Endothelial cell of umbilical vein (primary cell): ENCODE measurements at regions not wholly inside any gene's neighbourhood (a gene's known extent, or its start where the extent isn't known, plus 50 kb on each side); places are given as distances from the start of the nearest gene placed in this dataset.

Experiments used
- BruUV-seq: library from RNA; stranded (reverse); fragments of 400-500 nt; replicated peaks from 2 replicates; lab custom pipeline; 2021; lab: Mats Ljungman, UMichigan
- CTCF ChIA-PET: fragments of 300-600, 350-600 bp; sonication (Branson Sonifier 250); formaldehyde crosslinking; loops from one replicate; lab custom pipeline; 2021; ENCODE audit warnings: antibody characterized with exemption, inconsistent platforms; lab: Charles Lee
- POLR2A ChIA-PET: fragments of 300-600, 350-600 bp; sonication (Branson Sonifier 250); formaldehyde crosslinking; loops from one replicate; lab custom pipeline; 2021; ENCODE audit warnings: antibody characterized with exemption, inconsistent platforms; lab: Charles Lee
- DNase-seq: peaks from one replicate; pipeline ENCODE4 v3.0.0-alpha.2; 2011; ENCODE audit warnings: low read depth, low spot score
- FAIRE-seq: peaks from 2 replicates; lab custom pipeline; 2011; peaks lifted over from hg19 to GRCh38; lab: Jason Lieb, UNC
- H2AFZ ChIP-seq: 2 replicates; pipeline ENCODE4 v1.6.0; 2012; ENCODE audit warnings: low read depth, low read length, control low read depth, inconsistent platforms
- H3K27ac ChIP-seq: 2 replicates; pipeline ENCODE4 v1.5.1; 2011; ENCODE audit warnings: low read depth, mild to moderate bottlenecking, control low read depth, low read length, moderate library complexity; ENCODE audit not compliant: insufficient read depth
- H3K27me3 ChIP-seq, 2 experiments: 2 replicates each; pipeline versions ENCODE4 v1.6.0 to v1.6.1; 2011; ENCODE audit warnings: low read length in 2 of 2, mixed read lengths in 1 of 2; ENCODE audit not compliant: control insufficient read depth in 2 of 2, insufficient read depth in 2 of 2
- H3K36me3 ChIP-seq, 2 experiments: 2 replicates in 1 of 2; 3 replicates in 1 of 2; pipeline ENCODE4 v1.5.1; 2011; ENCODE audit warnings: low read length in 2 of 2, mild to moderate bottlenecking in 1 of 2, moderate library complexity in 1 of 2; ENCODE audit not compliant: control insufficient read depth in 2 of 2, insufficient read depth in 2 of 2; ENCODE audit errors: extremely low read depth in 1 of 2
- H3K4me1 ChIP-seq: 3 replicates; pipeline ENCODE4 v1.5.1; 2011; ENCODE audit warnings: mild to moderate bottlenecking, low read length; ENCODE audit not compliant: control insufficient read depth, insufficient read depth; ENCODE audit errors: extremely low read depth
- H3K4me2 ChIP-seq: 2 replicates; pipeline ENCODE4 v1.6.1; 2011; ENCODE audit warnings: low read length, control low read depth, mixed read lengths; ENCODE audit not compliant: insufficient read depth
- H3K4me3 ChIP-seq, 3 experiments: fragments of 200-600 bp in 1 of 3; sonication (generic), shearing (Covaris generic) in 1 of 3; replicated peaks in 1 of 3; 2 replicates each; pipeline ENCODE4 v1.5.1; 2011 to 2016; ENCODE audit warnings: control low read depth in 3 of 3, low read length in 3 of 3, mild to moderate bottlenecking in 2 of 3, inconsistent platforms in 1 of 3, low read depth in 1 of 3, moderate library complexity in 1 of 3; ENCODE audit not compliant: insufficient read depth in 1 of 3
- H3K79me2 ChIP-seq: 2 replicates; pipeline ENCODE4 v1.6.0; 2012; ENCODE audit warnings: low read length, inconsistent platforms; ENCODE audit not compliant: control insufficient read depth, insufficient read depth
- H3K9ac ChIP-seq: replicated peaks from 2 replicates; pipeline ENCODE3; 2011; ENCODE audit warnings: low read length, control low read depth; ENCODE audit not compliant: insufficient read depth; ENCODE audit errors: extremely low read depth
- H3K9me1 ChIP-seq: replicated peaks from 3 replicates; pipeline ENCODE4 v1.6.0; 2011; ENCODE audit warnings: mild to moderate bottlenecking, low read length; ENCODE audit not compliant: control insufficient read depth, insufficient read depth; ENCODE audit errors: extremely low read depth
- H3K9me3 ChIP-seq: replicated peaks from 2 replicates; pipeline ENCODE4 v1.5.1; 2012; ENCODE audit warnings: low read length, inconsistent platforms; ENCODE audit not compliant: control insufficient read depth, insufficient read depth
- H4K20me1 ChIP-seq: replicated peaks from 2 replicates; pipeline ENCODE3; 2011; ENCODE audit warnings: mild to moderate bottlenecking, low read length; ENCODE audit not compliant: control insufficient read depth, insufficient read depth; ENCODE audit errors: extremely low read depth
- EZH2 ChIP-seq: IDR thresholded peaks from 2 replicates; pipeline ENCODE4 v1.6.1; 2012; ENCODE audit warnings: borderline replicate concordance, low read depth, mild to moderate bottlenecking, moderate library complexity, low read length, inconsistent platforms; ENCODE audit not compliant: severe bottlenecking
- FOS ChIP-seq: IDR thresholded peaks from 2 replicates; pipeline ENCODE4 v1.6.1; 2011; ENCODE audit warnings: mild to moderate bottlenecking, low read length, moderate library complexity, borderline replicate concordance; ENCODE audit not compliant: insufficient read depth
- GATA2 ChIP-seq: IDR thresholded peaks from 2 replicates; pipeline ENCODE4 v1.7.0; 2011; ENCODE audit warnings: low read depth, mild to moderate bottlenecking, moderate library complexity, mixed read lengths, low read length; ENCODE audit not compliant: insufficient read length, insufficient read depth
- JUN ChIP-seq: IDR thresholded peaks from 2 replicates; pipeline ENCODE4 v1.6.1; 2011; ENCODE audit warnings: borderline replicate concordance, low read depth; ENCODE audit not compliant: insufficient read length, insufficient read depth
- MAX ChIP-seq: IDR thresholded peaks from 2 replicates; pipeline ENCODE4 v1.6.1; 2011; ENCODE audit not compliant: insufficient read depth, insufficient read length
- MYC ChIP-seq: IDR thresholded peaks from one replicate; pipeline ENCODE4 v1.6.1; 2011; ENCODE audit warnings: mild to moderate bottlenecking, low read depth, low read length
- POLR2A ChIP-seq: IDR thresholded peaks from 2 replicates; pipeline ENCODE4 v1.6.1; 2012; ENCODE audit warnings: low read depth, mild to moderate bottlenecking, control low read depth, low read length
- POLR2AphosphoS5 ChIP-seq: IDR thresholded peaks from 2 replicates; pipeline ENCODE4 v1.6.1; 2012; ENCODE audit warnings: low read depth, mild to moderate bottlenecking, control low read depth, low read length, moderate library complexity; ENCODE audit not compliant: insufficient read depth
- dilution Hi-C: fragments of 300-500 bp; cut with MboI; formaldehyde crosslinking; loops from one replicate; pipeline ENCODE4 v1.15.0; 2019; ENCODE audit warnings: low sequenced_read_pairs; ENCODE audit not compliant: extremely low pct_ligation_motif_present
- intact Hi-C: fragments of 100-400 bp; cut with micrococcal nuclease; formaldehyde crosslinking; loops from one replicate; pipeline ENCODE4 v1.10.0; 2022
- TF ChIP-seq, protein P1 (sequence below), 2 donors: IDR thresholded peaks; 1 replicate in 1 of 2; 2 replicates in 1 of 2; pipeline ENCODE4 v1.5.1; 2011; ENCODE audit warnings: low read length in 2 of 2, mild to moderate bottlenecking in 2 of 2, moderate library complexity in 2 of 2, control low read depth in 1 of 2, inconsistent platforms in 1 of 2, low read depth in 1 of 2; ENCODE audit not compliant: insufficient read depth in 1 of 2; ENCODE audit errors: extremely low read depth in 1 of 2

DNA sequence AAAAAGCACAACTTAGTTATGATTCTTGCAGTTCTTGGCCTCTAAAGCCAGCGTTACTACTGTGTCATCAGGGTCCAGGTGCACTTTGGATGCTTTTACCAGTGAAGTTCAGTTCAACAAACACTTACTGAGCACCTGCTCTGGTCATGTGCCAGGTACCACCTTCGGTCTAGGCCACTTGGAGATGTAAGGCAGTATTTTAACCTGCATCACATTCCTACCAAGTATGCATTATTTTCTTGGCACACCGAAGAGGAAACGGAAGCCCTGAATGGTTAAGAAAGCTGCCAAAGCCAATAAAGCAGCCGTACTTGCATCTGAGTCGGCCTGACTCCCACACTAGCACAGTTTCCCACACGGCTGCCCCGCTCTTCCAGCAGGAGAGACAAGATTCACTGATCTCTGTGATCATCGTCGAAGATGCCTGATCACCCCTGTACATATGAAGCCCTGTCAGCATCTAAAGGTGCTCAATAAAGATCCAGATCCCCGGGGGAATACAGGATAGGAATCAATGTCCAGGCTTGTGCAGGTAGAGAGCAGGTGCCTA is 427.1 kb downstream of the EIPR1 start:
- Histone ChIP-seq H4K20me1 (no peaks in the 10 kb centered on the region), H3K27me3 (no peaks in the 10 kb centered on the region), H3K4me1 (no peaks in the 10 kb centered on the region), H3K4me3 (no peak overlapping the region), H2AFZ (no peak overlapping the region), H3K9ac (no peak overlapping the region), H3K9me3 (peaks cover 2% of the 10 kb centered on the region), H3K9me1 (no peaks in the 10 kb centered on the region), H3K27ac (no peak overlapping the region), H3K79me2 (no peaks in the 10 kb centered on the region), H3K4me2 (no peak overlapping the region), H3K36me3 (no peaks in the 10 kb centered on the region)
- ChIA-PET POLR2A (no interaction called here), CTCF (no interaction called here)
- intact Hi-C loops: no loop called here
- TF ChIP-seq FOS: no peak
- no peak for TF ChIP-seq JUN
- TF ChIP-seq POLR2AphosphoS5: no peak
- TF ChIP-seq MYC: no peak
- TF ChIP-seq MAX: no peak
- TF ChIP-seq GATA2: no peak
- TF ChIP-seq, protein P1, sequence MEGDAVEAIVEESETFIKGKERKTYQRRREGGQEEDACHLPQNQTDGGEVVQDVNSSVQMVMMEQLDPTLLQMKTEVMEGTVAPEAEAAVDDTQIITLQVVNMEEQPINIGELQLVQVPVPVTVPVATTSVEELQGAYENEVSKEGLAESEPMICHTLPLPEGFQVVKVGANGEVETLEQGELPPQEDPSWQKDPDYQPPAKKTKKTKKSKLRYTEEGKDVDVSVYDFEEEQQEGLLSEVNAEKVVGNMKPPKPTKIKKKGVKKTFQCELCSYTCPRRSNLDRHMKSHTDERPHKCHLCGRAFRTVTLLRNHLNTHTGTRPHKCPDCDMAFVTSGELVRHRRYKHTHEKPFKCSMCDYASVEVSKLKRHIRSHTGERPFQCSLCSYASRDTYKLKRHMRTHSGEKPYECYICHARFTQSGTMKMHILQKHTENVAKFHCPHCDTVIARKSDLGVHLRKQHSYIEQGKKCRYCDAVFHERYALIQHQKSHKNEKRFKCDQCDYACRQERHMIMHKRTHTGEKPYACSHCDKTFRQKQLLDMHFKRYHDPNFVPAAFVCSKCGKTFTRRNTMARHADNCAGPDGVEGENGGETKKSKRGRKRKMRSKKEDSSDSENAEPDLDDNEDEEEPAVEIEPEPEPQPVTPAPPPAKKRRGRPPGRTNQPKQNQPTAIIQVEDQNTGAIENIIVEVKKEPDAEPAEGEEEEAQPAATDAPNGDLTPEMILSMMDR (IDR thresholded peaks at IDR 0.05; ENCODE audit: extremely low read depth in 1 of 2, insufficient read depth in 1 of 2, low read depth in 1 of 2, low read length in 2 of 2): no peak
- no peak for TF ChIP-seq EZH2
- TF ChIP-seq POLR2A: no peak
- no peak for FAIRE-seq
- dilution Hi-C loops: no loop called here
- DNase-seq: no peak
- no TSS peak for BruUV-seq
